ENCODE measurements at regions not wholly inside any gene's neighbourhood (a gene's known extent, or its start where the extent isn't known, plus 50 kb on each side); places are given as distances from the start of the nearest gene placed in this dataset.

GRCh38 chr1:234755449-234755863 lies 145.5 kb upstream of the IRF2BP2 start (continued):
- no peak for TF ChIP-seq SP2 (IDR thresholded peaks at IDR 0.05; ENCODE audit: extremely low read depth, low read depth, low read length, poor library complexity, severe bottlenecking)
- no peak for TF ChIP-seq RB1 (IDR thresholded peaks at IDR 0.05; ENCODE audit: low read depth)
- no peak for TF ChIP-seq DACH1 (IDR thresholded peaks at IDR 0.05; ENCODE audit: partially characterized antibody)
- no peak for TF ChIP-seq ZSCAN32 (CRISPR knock-in tag; IDR thresholded peaks at IDR 0.05)
- no peak for TF ChIP-seq XRCC4 (IDR thresholded peaks at IDR 0.05; ENCODE audit: extremely low read depth, insufficient read depth, insufficient read length)
- TF ChIP-seq CTBP1 (IDR thresholded peaks at IDR 0.05; ENCODE audit: borderline replicate concordance): peak; percentile 82; the same call in 1 of the 2 replicates
- TF ChIP-seq ZNF592 (IDR thresholded peaks at IDR 0.05): peak; percentile 70
- no peak for TF ChIP-seq CTCF (IDR thresholded peaks at IDR 0.05 in 2 of 3, conservative IDR thresholded peaks at IDR 0.05 in 1 of 3; ENCODE audit: insufficient read depth in 2 of 3, low read depth in 1 of 3, low read length in 3 of 3)
- TF ChIP-seq ZNF143 (CRISPR knock-in tag; IDR thresholded peaks at IDR 0.05): no peak
- TF ChIP-seq NFRKB (IDR thresholded peaks at IDR 0.05; ENCODE audit: low read depth): no peak
- TF ChIP-seq SUPT5H (IDR thresholded peaks at IDR 0.05): no peak
- no peak for TF ChIP-seq MLX (CRISPR knock-in tag; conservative IDR thresholded peaks at IDR 0.05)
- TF ChIP-seq LCOR (CRISPR knock-in tag; IDR thresholded peaks at IDR 0.05): peak; percentile 82
- TF ChIP-seq MBD1 (CRISPR knock-in tag; IDR thresholded peaks at IDR 0.05): no peak
- TF ChIP-seq HOXB6 (CRISPR knock-in tag; IDR thresholded peaks at IDR 0.05; ENCODE audit: borderline replicate concordance): no peak
- TF ChIP-seq DMBX1 (CRISPR knock-in tag; IDR thresholded peaks at IDR 0.05; ENCODE audit: borderline replicate concordance): no peak
- no peak for TF ChIP-seq ZNF717 (CRISPR knock-in tag; IDR thresholded peaks at IDR 0.05)
- TF ChIP-seq ZNF507 (tag; conservative IDR thresholded peaks at IDR 0.05): no peak
- TF ChIP-seq ZNF12 (CRISPR knock-in tag; IDR thresholded peaks at IDR 0.05): no peak
- peak; percentile 87 for TF ChIP-seq ATF4 (CRISPR knock-in tag; IDR thresholded peaks at IDR 0.05)
- TF ChIP-seq DIDO1 (tag; IDR thresholded peaks at IDR 0.05; ENCODE audit: low read depth): no peak
- no peak for TF ChIP-seq ZSCAN29 (IDR thresholded peaks at IDR 0.05)

Measured in K562 (cell line).